ENCODE measurements at regions not wholly inside any gene's neighbourhood (a gene's known extent, or its start where the extent isn't known, plus 50 kb on each side); places are given as distances from the start of the nearest gene placed in this dataset.

- peak; percentile 73 to 91 (median 86) for TF ChIP-seq CTCF (IDR thresholded peaks at IDR 0.05 in 2 of 3, conservative IDR thresholded peaks at IDR 0.05 in 1 of 3; ENCODE audit: insufficient read depth in 2 of 3, low read depth in 1 of 3, low read length in 3 of 3)
- no peak for TF ChIP-seq RNF2 (IDR thresholded peaks at IDR 0.05)
- TF ChIP-seq JUNB (CRISPR knock-in tag; conservative IDR thresholded peaks at IDR 0.05) = no peak
- no peak for TF ChIP-seq CBX5 (IDR thresholded peaks at IDR 0.05; ENCODE audit: borderline replicate concordance, low read depth)
- peak; percentile 91 for TF ChIP-seq DEAF1 (CRISPR knock-in tag; IDR thresholded peaks at IDR 0.05)
- no peak for TF ChIP-seq ATF3 (IDR thresholded peaks at IDR 0.05)
- no peak for TF ChIP-seq ATF3 (CRISPR knock-in tag; conservative IDR thresholded peaks at IDR 0.05)
- no peak for TF ChIP-seq ZNF639 (CRISPR knock-in tag; conservative IDR thresholded peaks at IDR 0.05 in 1 of 2, IDR thresholded peaks at IDR 0.05 in 1 of 2)
- 0 out of 2 replicates have a peak, but pooled peaks have one; percentile 19 for TF ChIP-seq TEAD4 (IDR thresholded peaks at IDR 0.05; ENCODE audit: low read length)
- TF ChIP-seq TEAD4 (CRISPR knock-in tag; IDR thresholded peaks at IDR 0.05; ENCODE audit: borderline replicate concordance) = no peak
- no peak for TF ChIP-seq ZC3H4 (CRISPR knock-in tag; IDR thresholded peaks at IDR 0.05; ENCODE audit: borderline replicate concordance)
- TF ChIP-seq PHF8 (IDR thresholded peaks at IDR 0.05; ENCODE audit: borderline replicate concordance, low read length) = no peak
- TF ChIP-seq ZNF717 (CRISPR knock-in tag; IDR thresholded peaks at IDR 0.05) = no peak
- TF ChIP-seq ZNF699 (CRISPR knock-in tag; IDR thresholded peaks at IDR 0.05; ENCODE audit: insufficient replicate concordance) = no peak
- peak; percentile 76 for TF ChIP-seq ZSCAN29 (IDR thresholded peaks at IDR 0.05)
- TF ChIP-seq TAL1 (IDR thresholded peaks at IDR 0.05) = no peak
- TF ChIP-seq ATF6 (CRISPR knock-in tag; IDR thresholded peaks at IDR 0.05) = no peak
- TF ChIP-seq ZNF347 (CRISPR knock-in tag; IDR thresholded peaks at IDR 0.05; ENCODE audit: low read depth) = no peak
- no peak for TF ChIP-seq EWSR1 (IDR thresholded peaks at IDR 0.05; ENCODE audit: borderline replicate concordance, low read depth, partially characterized antibody)
- no peak for TF ChIP-seq EP300 (IDR thresholded peaks at IDR 0.05; ENCODE audit: low read length)
- TF ChIP-seq TOE1 (IDR thresholded peaks at IDR 0.05; ENCODE audit: borderline replicate concordance) = no peak
- TF ChIP-seq TOE1 (CRISPR knock-in tag; IDR thresholded peaks at IDR 0.05; ENCODE audit: borderline replicate concordance, low read depth) = no peak
Measured at GRCh38 chr5:160508780-160509361, 87.2 kb downstream of the PTTG1 start (continued).
